Body of pancreas (tissue), 4 donors: ENCODE measurements at regions not wholly inside any gene's neighbourhood (a gene's known extent, or its start where the extent isn't known, plus 50 kb on each side); places are given as distances from the start of the nearest gene placed in this dataset.

ENCODE experiments used
- POLR2A ChIP-seq, 3 donors: fragments of 450-650 bp; IDR thresholded peaks; one replicate each; pipeline ENCODE4 v1.6.1; 2016; ENCODE audit warnings: antibody characterized with exemption in 3 of 3, mild to moderate bottlenecking in 2 of 3
- TF ChIP-seq, protein P1 (sequence below), 7 experiments: fragments of 450-650 bp in 4 of 7; fragments of 200-600 bp in 3 of 7; sonication (generic) in 3 of 7; IDR thresholded peaks; one replicate each; pipeline ENCODE4 v1.5.1; 2016 to 2019; ENCODE audit warnings: antibody characterized with exemption in 7 of 7

DNA sequence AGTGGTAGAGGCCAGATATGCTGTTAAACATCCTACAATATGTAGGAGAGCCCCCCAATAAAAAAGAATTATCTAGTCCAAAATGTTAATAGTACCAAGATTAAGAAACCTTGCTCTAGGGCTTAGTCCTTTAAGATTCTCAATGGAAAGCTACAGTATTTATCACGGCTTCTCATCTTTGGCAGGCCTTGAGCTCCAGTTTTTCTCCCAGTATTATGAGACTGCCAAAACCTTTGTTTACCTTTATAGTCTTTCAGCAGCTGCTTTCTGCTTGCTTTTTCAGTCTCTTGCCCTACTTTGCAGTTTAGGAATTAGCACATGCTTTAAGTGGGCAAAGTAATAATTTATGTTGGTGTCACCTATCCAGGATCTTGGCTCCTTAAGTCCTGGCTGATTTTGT, 59.7 kb downstream of the NHLRC1 start:
- TF ChIP-seq, protein P1, sequence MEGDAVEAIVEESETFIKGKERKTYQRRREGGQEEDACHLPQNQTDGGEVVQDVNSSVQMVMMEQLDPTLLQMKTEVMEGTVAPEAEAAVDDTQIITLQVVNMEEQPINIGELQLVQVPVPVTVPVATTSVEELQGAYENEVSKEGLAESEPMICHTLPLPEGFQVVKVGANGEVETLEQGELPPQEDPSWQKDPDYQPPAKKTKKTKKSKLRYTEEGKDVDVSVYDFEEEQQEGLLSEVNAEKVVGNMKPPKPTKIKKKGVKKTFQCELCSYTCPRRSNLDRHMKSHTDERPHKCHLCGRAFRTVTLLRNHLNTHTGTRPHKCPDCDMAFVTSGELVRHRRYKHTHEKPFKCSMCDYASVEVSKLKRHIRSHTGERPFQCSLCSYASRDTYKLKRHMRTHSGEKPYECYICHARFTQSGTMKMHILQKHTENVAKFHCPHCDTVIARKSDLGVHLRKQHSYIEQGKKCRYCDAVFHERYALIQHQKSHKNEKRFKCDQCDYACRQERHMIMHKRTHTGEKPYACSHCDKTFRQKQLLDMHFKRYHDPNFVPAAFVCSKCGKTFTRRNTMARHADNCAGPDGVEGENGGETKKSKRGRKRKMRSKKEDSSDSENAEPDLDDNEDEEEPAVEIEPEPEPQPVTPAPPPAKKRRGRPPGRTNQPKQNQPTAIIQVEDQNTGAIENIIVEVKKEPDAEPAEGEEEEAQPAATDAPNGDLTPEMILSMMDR (IDR thresholded peaks at IDR 0.05): no peak
- TF ChIP-seq POLR2A (IDR thresholded peaks at IDR 0.05): no peak
